GM23338 (cell line): ENCODE measurements at regions not wholly inside any gene's neighbourhood (a gene's known extent, or its start where the extent isn't known, plus 50 kb on each side); places are given as distances from the start of the nearest gene placed in this dataset.

Experiments used
- ATAC-seq: fragments of 200-7000 bp; cut with Tn5 transposase; 3 replicates; pipeline ENCODE4 v1.9.1; 2020
- DNase-seq: peaks from one replicate; pipeline ENCODE4 v3.0.0-alpha.2; 2015; ENCODE audit warnings: low spot score
- H2AFZ ChIP-seq: fragments of 200-600 bp; sonication (generic); 2 replicates; pipeline ENCODE4 v1.8.0; 2016; ENCODE audit warnings: antibody characterized with exemption, mild to moderate bottlenecking, moderate library complexity
- H3F3A ChIP-seq: fragments of 200-600 bp; sonication (generic); replicated peaks from 2 replicates; pipeline ENCODE4 v1.8.0; 2017; ENCODE audit warnings: antibody characterized with exemption, mixed run types, low read depth
- H3K27ac ChIP-seq: fragments of 200-600 bp; sonication (generic); 2 replicates; pipeline ENCODE4 v1.6.1; 2016; ENCODE audit warnings: low read depth
- H3K27me3 ChIP-seq: fragments of 200-600 bp; sonication (generic); 2 replicates; pipeline ENCODE4 v1.8.0; 2016; ENCODE audit warnings: mild to moderate bottlenecking, mixed run types, moderate library complexity; ENCODE audit not compliant: insufficient read depth
- H3K36me3 ChIP-seq: fragments of 200-600 bp; sonication (generic); 2 replicates; pipeline ENCODE4 v1.8.0; 2016; ENCODE audit warnings: mild to moderate bottlenecking; ENCODE audit not compliant: insufficient read depth
- H3K4me1 ChIP-seq: fragments of 200-600 bp; sonication (generic); 2 replicates; pipeline ENCODE4 v1.8.0; 2016; ENCODE audit warnings: mild to moderate bottlenecking, moderate library complexity; ENCODE audit not compliant: insufficient read depth
- H3K4me2 ChIP-seq: fragments of 200-600 bp; sonication (generic); 2 replicates; pipeline ENCODE4 v1.7.1; 2017; ENCODE audit warnings: mixed run types
- H3K4me3 ChIP-seq: fragments of 200-600 bp; sonication (generic); 2 replicates; pipeline ENCODE4 v1.6.1; 2016; ENCODE audit warnings: mixed run types
- H3K79me2 ChIP-seq: fragments of 200-600 bp; sonication (generic); replicated peaks from 2 replicates; pipeline ENCODE4 v1.8.0; 2017; ENCODE audit warnings: mild to moderate bottlenecking; ENCODE audit not compliant: insufficient read depth
- H3K9me2 ChIP-seq: fragments of 200-600 bp; sonication (generic); 2 replicates; pipeline ENCODE4 v1.8.0; 2017; ENCODE audit not compliant: insufficient read depth
- H4K20me1 ChIP-seq: fragments of 200-600 bp; sonication (generic); replicated peaks from 2 replicates; pipeline ENCODE4 v1.8.0; 2017; ENCODE audit warnings: mild to moderate bottlenecking; ENCODE audit not compliant: insufficient read depth
- H3K27ac Mint-ChIP-seq: 2 replicates; pipeline ENCODE4 v1.8.0; 2020; ENCODE audit warnings: inconsistent platforms, mild to moderate bottlenecking, moderate library complexity, mixed read lengths
- H3K27me3 Mint-ChIP-seq: 3 replicates; pipeline ENCODE4 v1.8.0; 2022; ENCODE audit warnings: low read depth, mild to moderate bottlenecking, moderate library complexity, mixed read lengths, inconsistent platforms; ENCODE audit not compliant: insufficient read depth, poor library complexity
- H3K36me3 Mint-ChIP-seq: 3 replicates; pipeline ENCODE4 v1.8.0; 2021; ENCODE audit warnings: low read depth, mild to moderate bottlenecking, inconsistent platforms, moderate library complexity, mixed read lengths
- H3K4me1 Mint-ChIP-seq: 3 replicates; pipeline ENCODE4 v1.8.0; 2020; ENCODE audit warnings: mild to moderate bottlenecking, inconsistent platforms, mixed read lengths
- H3K4me3 Mint-ChIP-seq: 3 replicates; pipeline ENCODE4 v1.8.0; 2021; ENCODE audit warnings: moderate library complexity, mild to moderate bottlenecking, inconsistent platforms, mixed read lengths
- H3K9me3 Mint-ChIP-seq: 3 replicates; pipeline ENCODE4 v1.8.0; 2020; ENCODE audit warnings: moderate library complexity, mild to moderate bottlenecking, inconsistent platforms, mixed read lengths
- CREB1 ChIP-seq: fragments of 250-450 bp; sonication (Bioruptor Pico); IDR thresholded peaks from 2 replicates; pipeline ENCODE4 v1.5.0; 2020; ENCODE audit warnings: low read depth, mild to moderate bottlenecking, moderate library complexity
- ETS1 ChIP-seq: IDR thresholded peaks from 2 replicates; pipeline ENCODE4 v1.6.1; 2016; ENCODE audit warnings: antibody characterized with exemption
- EZH2 ChIP-seq: fragments of 200-600 bp; sonication (generic); IDR thresholded peaks from one replicate; pipeline ENCODE4 v1.8.0; 2017; ENCODE audit warnings: antibody characterized with exemption, mild to moderate bottlenecking, low read depth; ENCODE audit not compliant: unreplicated experiment
- EZH2phosphoT487 ChIP-seq: fragments of 200-600 bp; sonication (generic); IDR thresholded peaks from one replicate; pipeline ENCODE4 v1.8.1; 2018; ENCODE audit warnings: antibody characterized with exemption; ENCODE audit not compliant: unreplicated experiment
- JUNB ChIP-seq: IDR thresholded peaks from one replicate; pipeline ENCODE4 v1.6.1; 2016; ENCODE audit warnings: antibody characterized with exemption; ENCODE audit not compliant: unreplicated experiment
- NANOG ChIP-seq: IDR thresholded peaks from 2 replicates; pipeline ENCODE4 v1.6.1; 2016; ENCODE audit warnings: antibody characterized with exemption, borderline replicate concordance
- POLR2AphosphoS5 ChIP-seq: IDR thresholded peaks from 2 replicates; pipeline ENCODE4 v1.6.1; 2016; ENCODE audit warnings: antibody characterized with exemption, low read depth
- REST ChIP-seq: IDR thresholded peaks from one replicate; pipeline ENCODE4 v1.6.1; 2018; ENCODE audit warnings: antibody characterized with exemption; ENCODE audit not compliant: unreplicated experiment
- STAT1 ChIP-seq: IDR thresholded peaks from one replicate; pipeline ENCODE4 v1.6.1; 2016; ENCODE audit warnings: antibody characterized with exemption; ENCODE audit not compliant: unreplicated experiment
- ZNF114 ChIP-seq: fragments of 250-450 bp; sonication (Bioruptor Pico); IDR thresholded peaks from 2 replicates; pipeline ENCODE4 v1.5.0; 2020; ENCODE audit warnings: mild to moderate bottlenecking, moderate library complexity
- ZNF331 ChIP-seq: fragments of 250-450 bp; sonication (Bioruptor Pico); IDR thresholded peaks from 2 replicates; pipeline ENCODE4 v1.5.0; 2020; ENCODE audit warnings: low read depth, mild to moderate bottlenecking, moderate library complexity
- TF ChIP-seq, protein P1 (sequence below): fragments of 250-450 bp; sonication (Bioruptor Pico); IDR thresholded peaks from 2 replicates; pipeline ENCODE4 v1.5.0; 2020; ENCODE audit warnings: mild to moderate bottlenecking, moderate library complexity
- TF ChIP-seq, protein P2 (sequence below), 2 experiments: fragments of 200-600 bp in 1 of 2; sonication (generic) in 1 of 2; conservative IDR thresholded peaks; 2 replicates each; pipeline versions ENCODE4 v1.5.1 to v1.6.1; 2016 to 2017; ENCODE audit warnings: antibody characterized with exemption in 2 of 2, low read depth in 2 of 2, mild to moderate bottlenecking in 2 of 2, moderate library complexity in 1 of 2

- H3K4me1 Mint-ChIP-seq: peaks cover 3% of the 10 kb centered on the region; the same call in 2 of the 3 replicates
- no peaks in the 10 kb centered on the region for H3F3A ChIP-seq
Measured at GRCh38 chr6:153673225-153673624, 365.8 kb upstream of the OPRM1 start.

More at GRCh38 chr6:153673225-153673624, 365.8 kb upstream of the OPRM1 start:
- TF ChIP-seq EZH2 (no peak), ETS1 (no peak), REST (no peak), JUNB (no peak), ZNF331 (CRISPR knock-in tag) (no peak), ZNF114 (CRISPR knock-in tag) (no peak), EZH2phosphoT487 (no peak), CREB1 (no peak), POLR2AphosphoS5 (no peak), STAT1 (no peak), NANOG (no peak)
- TF ChIP-seq, protein P1, sequence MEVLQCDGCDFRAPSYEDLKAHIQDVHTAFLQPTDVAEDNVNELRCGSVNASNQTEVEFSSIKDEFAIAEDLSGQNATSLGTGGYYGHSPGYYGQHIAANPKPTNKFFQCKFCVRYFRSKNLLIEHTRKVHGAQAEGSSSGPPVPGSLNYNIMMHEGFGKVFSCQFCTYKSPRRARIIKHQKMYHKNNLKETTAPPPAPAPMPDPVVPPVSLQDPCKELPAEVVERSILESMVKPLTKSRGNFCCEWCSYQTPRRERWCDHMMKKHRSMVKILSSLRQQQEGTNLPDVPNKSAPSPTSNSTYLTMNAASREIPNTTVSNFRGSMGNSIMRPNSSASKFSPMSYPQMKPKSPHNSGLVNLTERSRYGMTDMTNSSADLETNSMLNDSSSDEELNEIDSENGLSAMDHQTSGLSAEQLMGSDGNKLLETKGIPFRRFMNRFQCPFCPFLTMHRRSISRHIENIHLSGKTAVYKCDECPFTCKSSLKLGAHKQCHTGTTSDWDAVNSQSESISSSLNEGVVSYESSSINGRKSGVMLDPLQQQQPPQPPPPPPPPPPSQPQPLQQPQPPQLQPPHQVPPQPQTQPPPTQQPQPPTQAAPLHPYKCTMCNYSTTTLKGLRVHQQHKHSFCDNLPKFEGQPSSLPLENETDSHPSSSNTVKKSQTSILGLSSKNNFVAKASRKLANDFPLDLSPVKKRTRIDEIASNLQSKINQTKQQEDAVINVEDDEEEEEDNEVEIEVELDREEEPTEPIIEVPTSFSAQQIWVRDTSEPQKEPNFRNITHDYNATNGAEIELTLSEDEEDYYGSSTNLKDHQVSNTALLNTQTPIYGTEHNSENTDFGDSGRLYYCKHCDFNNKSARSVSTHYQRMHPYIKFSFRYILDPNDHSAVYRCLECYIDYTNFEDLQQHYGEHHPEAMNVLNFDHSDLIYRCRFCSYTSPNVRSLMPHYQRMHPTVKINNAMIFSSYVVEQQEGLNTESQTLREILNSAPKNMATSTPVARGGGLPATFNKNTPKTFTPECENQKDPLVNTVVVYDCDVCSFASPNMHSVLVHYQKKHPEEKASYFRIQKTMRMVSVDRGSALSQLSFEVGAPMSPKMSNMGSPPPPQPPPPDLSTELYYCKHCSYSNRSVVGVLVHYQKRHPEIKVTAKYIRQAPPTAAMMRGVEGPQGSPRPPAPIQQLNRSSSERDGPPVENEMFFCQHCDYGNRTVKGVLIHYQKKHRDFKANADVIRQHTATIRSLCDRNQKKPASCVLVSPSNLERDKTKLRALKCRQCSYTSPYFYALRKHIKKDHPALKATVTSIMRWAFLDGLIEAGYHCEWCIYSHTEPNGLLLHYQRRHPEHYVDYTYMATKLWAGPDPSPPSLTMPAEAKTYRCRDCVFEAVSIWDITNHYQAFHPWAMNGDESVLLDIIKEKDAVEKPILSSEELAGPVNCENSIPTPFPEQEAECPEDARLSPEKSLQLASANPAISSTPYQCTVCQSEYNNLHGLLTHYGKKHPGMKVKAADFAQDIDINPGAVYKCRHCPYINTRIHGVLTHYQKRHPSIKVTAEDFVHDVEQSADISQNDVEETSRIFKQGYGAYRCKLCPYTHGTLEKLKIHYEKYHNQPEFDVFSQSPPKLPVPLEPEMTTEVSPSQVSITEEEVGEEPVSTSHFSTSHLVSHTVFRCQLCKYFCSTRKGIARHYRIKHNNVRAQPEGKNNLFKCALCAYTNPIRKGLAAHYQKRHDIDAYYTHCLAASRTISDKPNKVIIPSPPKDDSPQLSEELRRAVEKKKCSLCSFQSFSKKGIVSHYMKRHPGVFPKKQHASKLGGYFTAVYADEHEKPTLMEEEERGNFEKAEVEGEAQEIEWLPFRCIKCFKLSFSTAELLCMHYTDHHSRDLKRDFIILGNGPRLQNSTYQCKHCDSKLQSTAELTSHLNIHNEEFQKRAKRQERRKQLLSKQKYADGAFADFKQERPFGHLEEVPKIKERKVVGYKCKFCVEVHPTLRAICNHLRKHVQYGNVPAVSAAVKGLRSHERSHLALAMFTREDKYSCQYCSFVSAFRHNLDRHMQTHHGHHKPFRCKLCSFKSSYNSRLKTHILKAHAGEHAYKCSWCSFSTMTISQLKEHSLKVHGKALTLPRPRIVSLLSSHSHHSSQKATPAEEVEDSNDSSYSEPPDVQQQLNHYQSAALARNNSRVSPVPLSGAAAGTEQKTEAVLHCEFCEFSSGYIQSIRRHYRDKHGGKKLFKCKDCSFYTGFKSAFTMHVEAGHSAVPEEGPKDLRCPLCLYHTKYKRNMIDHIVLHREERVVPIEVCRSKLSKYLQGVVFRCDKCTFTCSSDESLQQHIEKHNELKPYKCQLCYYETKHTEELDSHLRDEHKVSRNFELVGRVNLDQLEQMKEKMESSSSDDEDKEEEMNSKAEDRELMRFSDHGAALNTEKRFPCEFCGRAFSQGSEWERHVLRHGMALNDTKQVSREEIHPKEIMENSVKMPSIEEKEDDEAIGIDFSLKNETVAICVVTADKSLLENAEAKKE: no peak
- TF ChIP-seq, protein P2, sequence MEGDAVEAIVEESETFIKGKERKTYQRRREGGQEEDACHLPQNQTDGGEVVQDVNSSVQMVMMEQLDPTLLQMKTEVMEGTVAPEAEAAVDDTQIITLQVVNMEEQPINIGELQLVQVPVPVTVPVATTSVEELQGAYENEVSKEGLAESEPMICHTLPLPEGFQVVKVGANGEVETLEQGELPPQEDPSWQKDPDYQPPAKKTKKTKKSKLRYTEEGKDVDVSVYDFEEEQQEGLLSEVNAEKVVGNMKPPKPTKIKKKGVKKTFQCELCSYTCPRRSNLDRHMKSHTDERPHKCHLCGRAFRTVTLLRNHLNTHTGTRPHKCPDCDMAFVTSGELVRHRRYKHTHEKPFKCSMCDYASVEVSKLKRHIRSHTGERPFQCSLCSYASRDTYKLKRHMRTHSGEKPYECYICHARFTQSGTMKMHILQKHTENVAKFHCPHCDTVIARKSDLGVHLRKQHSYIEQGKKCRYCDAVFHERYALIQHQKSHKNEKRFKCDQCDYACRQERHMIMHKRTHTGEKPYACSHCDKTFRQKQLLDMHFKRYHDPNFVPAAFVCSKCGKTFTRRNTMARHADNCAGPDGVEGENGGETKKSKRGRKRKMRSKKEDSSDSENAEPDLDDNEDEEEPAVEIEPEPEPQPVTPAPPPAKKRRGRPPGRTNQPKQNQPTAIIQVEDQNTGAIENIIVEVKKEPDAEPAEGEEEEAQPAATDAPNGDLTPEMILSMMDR (conservative IDR thresholded peaks at IDR 0.05; ENCODE audit: low read depth in 2 of 2): no peak
- H3K4me2 ChIP-seq: no peak overlapping the region
- no peaks in the 10 kb centered on the region for H3K27me3 ChIP-seq
- no peaks in the 10 kb centered on the region for H3K27me3 Mint-ChIP-seq
- no peak overlapping the region for H2AFZ ChIP-seq
- H3K9me3 Mint-ChIP-seq: no peaks in the 10 kb centered on the region
- H3K27ac Mint-ChIP-seq: no peak overlapping the region
- no peak overlapping the region for H3K27ac ChIP-seq
- no peaks in the 10 kb centered on the region for H3K36me3 ChIP-seq
- peaks cover 5% of the 10 kb centered on the region; the same call in 1 of the 2 replicates for H3K4me1 ChIP-seq
- no peak overlapping the region for H3K4me3 Mint-ChIP-seq
- no peaks in the 10 kb centered on the region for H3K9me2 ChIP-seq
- ATAC-seq (no peak), DNase-seq (no peak)
- no peak overlapping the region for H3K4me3 ChIP-seq
- H3K36me3 Mint-ChIP-seq: no peaks in the 10 kb centered on the region
- no peaks in the 10 kb centered on the region for H4K20me1 ChIP-seq
- no peaks in the 10 kb centered on the region for H3K79me2 ChIP-seq
